HG02970 (cell line): ENCODE measurements at regions not wholly inside any gene's neighbourhood (a gene's known extent, or its start where the extent isn't known, plus 50 kb on each side); places are given as distances from the start of the nearest gene placed in this dataset.

Source experiments
- ATAC-seq: cut with Tn5 transposase; IDR thresholded peaks from one replicate; pipeline ENCODE4 v1.9.1; 2021; ENCODE audit warnings: mild to moderate bottlenecking, moderate library complexity, moderate number of reproducible peaks; ENCODE audit not compliant: unreplicated experiment, low FRiP score

GRCh38 chr2:133713049-133713580 lies 144.9 kb upstream of the NCKAP5 start:
- ATAC-seq = no peak

GRCh38 chr2:133716166-133716565 lies 147.9 kb upstream of the NCKAP5 start:
- ATAC-seq = no peak

GRCh38 chr2:133717497-133717896 lies 149.2 kb upstream of the NCKAP5 start:
- ATAC-seq = no peak

- no peak for ATAC-seq
Observed at GRCh38 chr2:133718688-133719201, 150.5 kb upstream of the NCKAP5 start.

GRCh38 chr2:133720429-133720828 lies 152.2 kb upstream of the NCKAP5 start:
- ATAC-seq = no peak

DNA sequence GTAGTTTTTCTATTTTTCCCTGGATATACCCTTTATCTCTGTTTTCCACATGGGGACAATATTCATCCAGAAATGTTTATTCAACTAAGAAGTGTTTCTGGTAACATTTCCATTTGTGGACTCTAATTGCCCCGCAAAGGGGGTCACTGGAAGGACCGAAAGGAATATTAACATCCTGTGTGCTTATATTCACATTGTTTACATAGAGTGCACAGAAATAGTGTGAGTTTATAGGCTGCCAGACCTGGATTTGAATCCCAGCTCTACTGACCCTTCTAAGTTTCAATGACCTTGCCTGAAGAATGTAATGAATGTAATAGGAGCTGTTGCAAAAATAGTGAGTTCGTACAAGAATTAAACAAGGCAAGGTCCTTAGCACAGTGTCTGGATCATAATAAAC lies 152.9 kb upstream of the NCKAP5 start:
- no peak for ATAC-seq

DNA sequence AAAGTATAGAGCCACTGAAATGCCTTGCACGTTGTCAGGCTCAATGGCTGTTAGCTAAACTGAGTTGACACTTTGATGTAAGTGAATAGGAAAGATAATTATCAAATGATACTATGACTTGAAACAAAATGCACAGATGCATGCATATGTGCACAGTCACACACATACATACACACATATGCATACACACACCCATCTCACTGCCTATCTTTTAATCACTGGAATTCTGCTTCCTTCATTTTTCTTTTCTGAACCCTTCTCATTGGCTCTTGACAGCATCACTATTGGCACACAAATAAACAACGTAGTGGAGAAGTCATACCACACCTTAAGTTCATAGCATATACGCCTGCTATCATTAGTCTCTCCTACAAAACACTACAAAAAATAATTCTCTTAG lies 154.9 kb upstream of the NCKAP5 start:
- ATAC-seq = no peak

DNA sequence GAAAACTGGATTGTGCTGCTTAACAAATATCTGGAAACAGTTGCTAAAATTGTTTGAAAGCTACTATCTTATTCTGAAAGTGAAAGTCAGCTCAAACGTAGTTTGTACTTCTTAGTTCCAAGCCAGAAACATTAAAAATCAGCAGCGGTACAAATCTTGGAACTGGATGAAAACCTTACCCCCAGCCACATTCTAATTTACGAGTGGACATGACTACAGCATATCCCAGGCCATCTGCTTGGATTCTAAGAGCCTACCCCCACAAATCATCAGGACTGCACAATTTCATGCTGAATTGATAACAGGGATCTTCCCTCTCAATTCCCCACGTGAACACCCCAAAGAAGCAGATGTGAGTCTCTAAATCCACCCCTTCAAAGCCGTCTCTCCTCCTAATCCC lies 158.7 kb upstream of the NCKAP5 start:
- ATAC-seq = no peak

- ATAC-seq = no peak
Observed at GRCh38 chr2:133732059-133732458, 163.8 kb upstream of the NCKAP5 start.

GRCh38 chr2:133732982-133733900 lies 165.0 kb upstream of the NCKAP5 start:
- ATAC-seq = no peak

DNA sequence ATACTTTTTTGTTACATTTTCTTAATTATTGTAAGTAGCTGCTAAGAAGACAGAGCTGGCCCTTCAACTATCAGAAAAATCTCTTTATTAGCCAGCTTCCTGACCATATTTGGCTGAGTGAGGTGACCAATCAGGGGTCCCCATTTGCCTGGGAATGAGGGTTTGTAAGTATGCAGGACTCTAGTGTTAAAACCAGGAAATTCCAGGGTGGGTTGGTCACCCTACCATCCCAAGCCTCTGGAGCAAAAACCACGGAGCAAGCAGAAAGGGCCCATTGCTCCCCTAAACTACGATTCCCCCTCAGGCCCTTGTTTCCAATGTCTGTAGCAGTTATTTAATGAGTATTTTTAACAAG lies 165.6 kb upstream of the NCKAP5 start:
- ATAC-seq = no peak

- no peak for ATAC-seq
Observed at GRCh38 chr2:133734716-133735495, 166.6 kb upstream of the NCKAP5 start.

DNA sequence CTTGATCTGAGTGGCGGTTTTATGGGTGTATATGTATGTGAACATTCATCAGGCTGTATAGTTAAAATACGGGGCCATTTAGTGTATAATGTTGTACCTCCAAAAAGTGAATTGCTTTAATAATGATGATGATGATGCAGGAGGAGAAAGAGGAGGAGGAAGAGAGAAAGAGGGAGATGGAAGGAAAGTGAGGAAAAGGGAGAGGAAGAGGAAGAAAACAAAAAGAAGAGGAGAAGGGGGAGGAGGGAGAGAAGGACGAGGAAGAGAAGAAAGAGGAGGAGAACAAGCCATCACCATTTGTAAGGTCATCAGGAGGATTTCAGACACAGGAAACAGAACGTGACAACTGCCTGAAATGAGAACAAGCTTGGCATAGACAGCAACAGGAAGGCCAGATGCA lies 168.4 kb upstream of the NCKAP5 start:
- ATAC-seq = no peak

DNA sequence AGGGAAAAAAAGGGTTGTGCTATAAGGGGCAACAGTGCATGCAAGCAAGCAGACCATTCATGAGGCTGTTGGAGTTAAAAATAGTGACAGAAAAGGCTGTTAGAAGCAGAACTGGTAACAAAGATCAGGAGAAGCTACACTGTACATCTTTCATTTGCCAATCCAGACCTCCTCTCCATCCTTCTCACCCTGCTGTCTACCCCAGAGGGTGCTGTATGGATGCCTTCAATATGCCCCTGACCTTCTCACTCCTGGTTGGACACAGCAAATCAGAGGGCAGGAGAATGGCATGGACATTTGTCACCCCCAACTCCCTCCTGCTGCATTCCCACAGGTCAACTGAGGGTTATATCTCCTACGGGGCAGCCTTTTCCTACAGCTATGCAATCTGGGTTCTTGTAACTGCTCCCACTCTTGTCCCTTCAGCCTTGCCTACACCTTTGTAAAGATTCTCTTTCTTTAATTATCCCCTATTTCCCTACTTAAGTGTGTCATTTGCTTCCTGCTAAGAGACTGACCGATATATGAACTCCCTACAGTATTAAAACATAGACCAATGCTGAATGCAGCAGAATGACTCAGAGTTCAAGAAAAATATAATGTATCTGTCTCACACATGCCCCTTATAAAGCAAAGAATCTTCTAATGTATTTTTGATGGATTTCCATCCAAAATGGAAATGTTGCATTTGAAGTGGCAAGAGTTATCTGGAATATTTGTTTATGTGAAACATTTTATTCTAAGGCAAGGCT lies 169.2 kb upstream of the NCKAP5 start:
- ATAC-seq = no peak

DNA sequence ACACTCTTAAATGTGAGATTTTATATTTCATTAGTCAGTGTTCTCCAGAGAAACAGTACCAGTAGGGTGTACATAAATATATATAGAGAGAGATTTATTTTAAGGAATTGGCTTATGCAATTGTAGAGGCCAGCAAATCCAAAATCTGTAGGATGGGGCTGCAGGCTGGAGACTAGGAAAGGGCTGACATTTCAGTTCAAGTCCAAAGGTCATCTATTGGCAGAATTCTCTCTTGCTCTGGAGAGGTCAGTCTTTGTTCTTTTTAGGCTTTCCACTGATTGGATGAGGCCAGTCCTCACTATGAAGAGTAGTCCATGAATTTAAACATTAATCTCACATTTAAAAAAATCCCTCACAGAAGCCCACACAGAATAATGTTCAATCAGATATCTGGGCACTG lies 170.8 kb upstream of the NCKAP5 start:
- ATAC-seq = no peak

DNA sequence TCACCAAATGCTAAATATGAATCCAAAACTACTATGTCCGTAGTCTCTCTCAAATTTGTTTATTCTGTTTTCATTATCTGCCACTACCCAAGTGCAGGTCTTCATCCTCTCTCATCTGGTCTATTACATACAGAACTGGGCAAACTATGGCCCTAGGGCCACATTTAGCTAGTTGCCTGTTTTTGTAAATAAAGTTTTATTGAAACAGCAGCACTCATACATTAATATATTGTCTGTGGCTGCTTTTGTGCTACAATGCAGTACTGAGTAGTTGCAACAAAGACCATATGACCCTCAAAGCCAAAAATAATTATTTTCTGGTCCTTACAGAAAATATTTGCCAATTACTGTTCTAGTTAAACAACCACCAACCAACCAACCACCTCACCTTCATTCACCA lies 172.2 kb upstream of the NCKAP5 start:
- ATAC-seq = no peak

GRCh38 chr2:133748007-133748700 lies 179.9 kb upstream of the NCKAP5 start:
- ATAC-seq = no peak

DNA sequence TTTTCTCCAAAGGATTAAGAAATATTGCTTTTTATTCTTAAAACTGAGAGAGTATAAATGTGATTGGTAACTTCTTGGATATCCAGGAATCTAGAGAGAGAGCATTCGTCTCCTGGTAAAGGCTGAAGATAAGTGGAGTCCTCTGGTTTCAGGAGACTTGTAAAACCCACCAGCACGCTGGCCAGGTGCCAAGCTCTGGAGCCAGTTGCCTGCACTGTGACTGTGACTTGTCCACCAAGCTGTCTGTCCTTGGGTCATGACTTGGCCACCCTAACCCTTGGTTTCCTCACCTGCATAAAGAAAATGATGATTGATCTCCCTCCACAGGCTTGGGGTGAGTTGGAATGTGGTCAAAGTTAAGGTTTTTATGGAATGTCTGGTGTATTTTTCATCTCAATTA lies 185.4 kb upstream of the NCKAP5 start:
- ATAC-seq = no peak

- no peak for ATAC-seq
Observed at GRCh38 chr2:133755480-133756300, 187.4 kb upstream of the NCKAP5 start.
